Spleen (tissue), 11 donors: ENCODE measurements at regions not wholly inside any gene's neighbourhood (a gene's known extent, or its start where the extent isn't known, plus 50 kb on each side); places are given as distances from the start of the nearest gene placed in this dataset.

Experiments used
- DNase-seq: peaks from one replicate; pipeline ENCODE4 v3.0.0-alpha.2; 2020
- H3K27ac ChIP-seq, 8 donors: fragments of 200-600 bp; sonication (generic) in 7 of 8; 1 replicate in 4 of 8; 2 replicates in 4 of 8; pipeline versions ENCODE4 v1.5.0 to v1.8.0; 2016 to 2021; ENCODE audit warnings: inconsistent platforms in 4 of 8, mild to moderate bottlenecking in 4 of 8, moderate library complexity in 1 of 8
- H3K27me3 ChIP-seq, 7 donors: fragments of 200-600 bp; sonication (generic) in 6 of 7; replicated peaks in 1 of 7; 1 replicate in 4 of 7; 2 replicates in 3 of 7; pipeline versions ENCODE4 v1.5.0 to v1.8.0; 2016 to 2021; ENCODE audit warnings: inconsistent platforms in 3 of 7, mild to moderate bottlenecking in 1 of 7
- H3K36me3 ChIP-seq, 6 donors: fragments of 200-600 bp; sonication (generic) in 5 of 6; 1 replicate in 4 of 6; 2 replicates in 2 of 6; pipeline versions ENCODE4 v1.5.0 to v1.8.0; 2016 to 2021; ENCODE audit warnings: inconsistent platforms in 2 of 6
- H3K4me1 ChIP-seq, 6 donors: fragments of 200-600 bp; sonication (generic) in 5 of 6; 1 replicate in 3 of 6; 2 replicates in 3 of 6; pipeline versions ENCODE4 v1.5.0 to v1.8.0; 2016 to 2021; ENCODE audit warnings: inconsistent platforms in 3 of 6
- H3K4me3 ChIP-seq, 8 donors: fragments of 200-600 bp; sonication (generic) in 7 of 8; 1 replicate in 4 of 8; 2 replicates in 4 of 8; pipeline versions ENCODE4 v1.5.0 to v1.8.0; 2016 to 2021; ENCODE audit warnings: inconsistent platforms in 4 of 8, mild to moderate bottlenecking in 4 of 8, moderate library complexity in 2 of 8
- H3K9me3 ChIP-seq, 8 donors: fragments of 200-600 bp; sonication (generic) in 7 of 8; 1 replicate in 4 of 8; 2 replicates in 4 of 8; pipeline versions ENCODE4 v1.5.0 to v1.8.0; 2016 to 2021; ENCODE audit warnings: inconsistent platforms in 4 of 8
- CTCF ChIP-seq, 11 experiments: fragments of 200-600 bp in 7 of 11; fragments of 450-650 bp in 4 of 11; sonication (generic) in 4 of 11; IDR thresholded peaks in 8 of 11; conservative IDR thresholded peaks in 3 of 11; 1 replicate in 7 of 11; 2 replicates in 4 of 11; pipeline versions ENCODE4 v1.4.0 to v1.8.0; 2016 to 2021; ENCODE audit warnings: antibody characterized with exemption in 11 of 11, inconsistent platforms in 4 of 11, mild to moderate bottlenecking in 1 of 11
- POLR2A ChIP-seq, 3 donors: fragments of 450-650 bp; IDR thresholded peaks; one replicate each; pipeline ENCODE4 v1.5.1; 2017; ENCODE audit warnings: antibody characterized with exemption in 3 of 3, mild to moderate bottlenecking in 1 of 3
- POLR2AphosphoS5 ChIP-seq, 3 donors: sonication (generic); formaldehyde crosslinking; IDR thresholded peaks; one replicate each; pipeline ENCODE4 v1.5.1; 2017; ENCODE audit warnings: antibody characterized with exemption in 3 of 3
- WGBS, 5 donors: extraction: QIAGEN DNeasy Blood & Tissue Kit in 3 of 5; methylation state at CpG; one replicate each; pipeline versions ENCODE4 v1.1.5 to v1.1.7; 2013 to 2018; 5-methylcytosine and 5-hydroxymethylcytosine counted together
- intact Hi-C: fragments of 100-400 bp; cut with DNase I; formaldehyde crosslinking; loops from one replicate; pipeline ENCODE4 v1.15.0; 2023; ENCODE audit warnings: low total_unique reads
- donor health status: healthy with polysubstance abuse.
- donor health status: DM: no; HTN: no; CAD: no; lungs with moderate emphysema.
- donor health status: DM: no; HTN: no; CAD: no.
- donor health status: Bipolar disorder and iron deficiency.
- donor health status: healthy.
- donor health status: DM: no; HTN: no; CAD: no.
- donor health status: DM: yes; HTN: yes; CAD: no.

GRCh38 chr7:82534684-82535083, 91.1 kb upstream of the CACNA2D1 start:
- no peaks in the 10 kb centered on the region for H3K27me3 ChIP-seq
- H3K36me3 ChIP-seq, result no peaks in the 10 kb centered on the region
- H3K27ac ChIP-seq, result no peak overlapping the region
- H3K9me3 ChIP-seq, result no peaks in the 10 kb centered on the region
- intact Hi-C loops, result no loop called here
- TF ChIP-seq POLR2AphosphoS5 (IDR thresholded peaks at IDR 0.05) (no peak), POLR2A (IDR thresholded peaks at IDR 0.05) (no peak), CTCF (IDR thresholded peaks at IDR 0.05 in 8 of 11, conservative IDR thresholded peaks at IDR 0.05 in 3 of 11) (no peak)
- no peak for DNase-seq
- H3K4me1 ChIP-seq, result no peaks in the 10 kb centered on the region
- WGBS, 5 donors, result 28 to 74% (median 67%) methylated on average over 1 of the region's 1 CpG
- H3K4me3 ChIP-seq, result no peak overlapping the region

GRCh38 chr7:82530361-82530760, 86.8 kb upstream of the CACNA2D1 start:
- TF ChIP-seq CTCF (IDR thresholded peaks at IDR 0.05 in 8 of 11, conservative IDR thresholded peaks at IDR 0.05 in 3 of 11) (no peak), POLR2AphosphoS5 (IDR thresholded peaks at IDR 0.05) (no peak), POLR2A (IDR thresholded peaks at IDR 0.05) (no peak)
- H3K4me1 ChIP-seq, result no peaks in the 10 kb centered on the region
- H3K27ac ChIP-seq, result no peak overlapping the region
- 61 to 77% (median 69%) methylated on average over 5 of the region's 5 CpGs for WGBS, 5 donors
- H3K4me3 ChIP-seq, result no peak overlapping the region
- intact Hi-C loops, result no loop called here
- H3K9me3 ChIP-seq, result no peaks in the 10 kb centered on the region
- no peaks in the 10 kb centered on the region for H3K36me3 ChIP-seq
- H3K27me3 ChIP-seq, result no peaks in the 10 kb centered on the region
- DNase-seq, result no peak

GRCh38 chr7:82528577-82529310, 85.2 kb upstream of the CACNA2D1 start:
- Histone ChIP-seq H3K27ac (no peak overlapping the region), H3K9me3 (no peaks in the 10 kb centered on the region), H3K4me1 (no peaks in the 10 kb centered on the region), H3K4me3 (no peak overlapping the region), H3K27me3 (no peaks in the 10 kb centered on the region), H3K36me3 (no peaks in the 10 kb centered on the region)
- DNase-seq, result no peak
- WGBS, 5 donors, result 55 to 78% (median 63%) methylated on average over 3 of the region's 3 CpGs
- intact Hi-C loops, result no loop called here
- TF ChIP-seq CTCF (IDR thresholded peaks at IDR 0.05 in 8 of 11, conservative IDR thresholded peaks at IDR 0.05 in 3 of 11) (no peak), POLR2AphosphoS5 (IDR thresholded peaks at IDR 0.05) (no peak), POLR2A (IDR thresholded peaks at IDR 0.05) (no peak)

- no peak for DNase-seq
- Histone ChIP-seq H3K27ac (no peak overlapping the region), H3K4me1 (no peaks in the 10 kb centered on the region), H3K27me3 (no peaks in the 10 kb centered on the region), H3K4me3 (no peak overlapping the region), H3K36me3 (no peaks in the 10 kb centered on the region), H3K9me3 (no peaks in the 10 kb centered on the region)
- 71 to 93% (median 76%) methylated on average over 1 of the region's 1 CpG for WGBS, 5 donors
- TF ChIP-seq POLR2A (IDR thresholded peaks at IDR 0.05), result no peak
- no peak for TF ChIP-seq CTCF (IDR thresholded peaks at IDR 0.05 in 8 of 11, conservative IDR thresholded peaks at IDR 0.05 in 3 of 11)
- TF ChIP-seq POLR2AphosphoS5 (IDR thresholded peaks at IDR 0.05), result no peak
- intact Hi-C loops, result no loop called here
Observed at GRCh38 chr7:82527851-82528250, 84.3 kb upstream of the CACNA2D1 start.
